ENCODE measurements at regions not wholly inside any gene's neighbourhood (a gene's known extent, or its start where the extent isn't known, plus 50 kb on each side); places are given as distances from the start of the nearest gene placed in this dataset.

- CTCF ChIA-PET (ENCODE audit: low intra/inter-chr PET ratio), result no interaction called here
- no peaks in the 10 kb centered on the region for H3K9me3 ChIP-seq (replicated peaks; ENCODE audit: control insufficient read depth, insufficient read depth, low read depth, low read length)
- H4K20me1 ChIP-seq (replicated peaks; ENCODE audit: control insufficient read depth, insufficient read depth, low read length), result no peaks in the 10 kb centered on the region
- DNase-seq (ENCODE audit: extremely low read depth in 1 of 4, low spot score in 3 of 4), result no peak
- no peaks in the 10 kb centered on the region for H3K27me3 ChIP-seq (ENCODE audit: control insufficient read depth in 2 of 2, insufficient read depth in 2 of 2, low read length in 2 of 2)
- 94% methylated on average over 2 of the region's 2 CpGs for WGBS (ENCODE audit: insufficient coverage, low coverage, missing lambda C conversion rate)
- no peak for ATAC-seq
- in situ Hi-C loops (cut with MboI) (no loop called here), intact Hi-C loops (cut with micrococcal nuclease) (no loop called here)
- no peak overlapping the region for H3K4me2 ChIP-seq (ENCODE audit: insufficient read depth, low read length)
- no peak overlapping the region for H3K27ac ChIP-seq (ENCODE audit: extremely low read depth, low read depth, low read length)
- POLR2A ChIA-PET, result no interaction called here
- H3K9me1 ChIP-seq (ENCODE audit: control insufficient read depth, insufficient read depth, low read length), result no peaks in the 10 kb centered on the region
- no peak overlapping the region for H3K9ac ChIP-seq (ENCODE audit: insufficient read depth in 1 of 2, low read depth in 2 of 2, low read length in 2 of 2)
- peaks cover 0 to 3% of the 10 kb centered on the region in 2 experiments; a peak in 1 of 5 replicates for H3K4me1 ChIP-seq (replicated peaks in 1 of 2; ENCODE audit: control insufficient read depth in 2 of 2, insufficient read depth in 2 of 2, low read length in 2 of 2)
- no peak overlapping the region for H2AFZ ChIP-seq (ENCODE audit: low read depth, low read length)
- peaks cover 44% of the 10 kb centered on the region for H3K79me2 ChIP-seq (ENCODE audit: control insufficient read depth, insufficient read depth, low read length)
- H3K36me3 ChIP-seq (ENCODE audit: control insufficient read depth, insufficient read depth, low read length), result peaks cover 68% of the 10 kb centered on the region
- H3K4me3 ChIP-seq, result no peak overlapping the region
- BruUV-seq (replicated peaks), result no TSS peak
- no peak for FAIRE-seq
- no peak for TF ChIP-seq RFX5 (IDR thresholded peaks at IDR 0.05; ENCODE audit: low read depth, low read length)
- TF ChIP-seq ZNF77 (CRISPR knock-in tag; IDR thresholded peaks at IDR 0.05), result no peak
- TF ChIP-seq SMARCA4 (IDR thresholded peaks at IDR 0.05), result no peak
- TF ChIP-seq, protein P1, sequence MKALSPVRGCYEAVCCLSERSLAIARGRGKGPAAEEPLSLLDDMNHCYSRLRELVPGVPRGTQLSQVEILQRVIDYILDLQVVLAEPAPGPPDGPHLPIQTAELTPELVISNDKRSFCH (CRISPR knock-in tag; IDR thresholded peaks at IDR 0.05), result no peak
- TF ChIP-seq, protein P1 (tag; IDR thresholded peaks at IDR 0.05), result no peak
- TF ChIP-seq E4F1 (CRISPR knock-in tag; IDR thresholded peaks at IDR 0.05; ENCODE audit: borderline replicate concordance), result no peak
- TF ChIP-seq HNRNPLL (IDR thresholded peaks at IDR 0.05; ENCODE audit: low read depth, low read length, poor library complexity, severe bottlenecking), result no peak
- TF ChIP-seq SMARCC2 (IDR thresholded peaks at IDR 0.05; ENCODE audit: low read depth), result no peak
- TF ChIP-seq, protein P2, sequence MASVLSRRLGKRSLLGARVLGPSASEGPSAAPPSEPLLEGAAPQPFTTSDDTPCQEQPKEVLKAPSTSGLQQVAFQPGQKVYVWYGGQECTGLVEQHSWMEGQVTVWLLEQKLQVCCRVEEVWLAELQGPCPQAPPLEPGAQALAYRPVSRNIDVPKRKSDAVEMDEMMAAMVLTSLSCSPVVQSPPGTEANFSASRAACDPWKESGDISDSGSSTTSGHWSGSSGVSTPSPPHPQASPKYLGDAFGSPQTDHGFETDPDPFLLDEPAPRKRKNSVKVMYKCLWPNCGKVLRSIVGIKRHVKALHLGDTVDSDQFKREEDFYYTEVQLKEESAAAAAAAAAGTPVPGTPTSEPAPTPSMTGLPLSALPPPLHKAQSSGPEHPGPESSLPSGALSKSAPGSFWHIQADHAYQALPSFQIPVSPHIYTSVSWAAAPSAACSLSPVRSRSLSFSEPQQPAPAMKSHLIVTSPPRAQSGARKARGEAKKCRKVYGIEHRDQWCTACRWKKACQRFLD (CRISPR knock-in tag; IDR thresholded peaks at IDR 0.05), result no peak
- no peak for TF ChIP-seq CBFB (CRISPR knock-in tag; IDR thresholded peaks at IDR 0.05)
- TF ChIP-seq ZNF324 (CRISPR knock-in tag; IDR thresholded peaks at IDR 0.05), result no peak
- TF ChIP-seq WHSC1 (IDR thresholded peaks at IDR 0.05; ENCODE audit: low read length), result no peak
- TF ChIP-seq, protein P3, sequence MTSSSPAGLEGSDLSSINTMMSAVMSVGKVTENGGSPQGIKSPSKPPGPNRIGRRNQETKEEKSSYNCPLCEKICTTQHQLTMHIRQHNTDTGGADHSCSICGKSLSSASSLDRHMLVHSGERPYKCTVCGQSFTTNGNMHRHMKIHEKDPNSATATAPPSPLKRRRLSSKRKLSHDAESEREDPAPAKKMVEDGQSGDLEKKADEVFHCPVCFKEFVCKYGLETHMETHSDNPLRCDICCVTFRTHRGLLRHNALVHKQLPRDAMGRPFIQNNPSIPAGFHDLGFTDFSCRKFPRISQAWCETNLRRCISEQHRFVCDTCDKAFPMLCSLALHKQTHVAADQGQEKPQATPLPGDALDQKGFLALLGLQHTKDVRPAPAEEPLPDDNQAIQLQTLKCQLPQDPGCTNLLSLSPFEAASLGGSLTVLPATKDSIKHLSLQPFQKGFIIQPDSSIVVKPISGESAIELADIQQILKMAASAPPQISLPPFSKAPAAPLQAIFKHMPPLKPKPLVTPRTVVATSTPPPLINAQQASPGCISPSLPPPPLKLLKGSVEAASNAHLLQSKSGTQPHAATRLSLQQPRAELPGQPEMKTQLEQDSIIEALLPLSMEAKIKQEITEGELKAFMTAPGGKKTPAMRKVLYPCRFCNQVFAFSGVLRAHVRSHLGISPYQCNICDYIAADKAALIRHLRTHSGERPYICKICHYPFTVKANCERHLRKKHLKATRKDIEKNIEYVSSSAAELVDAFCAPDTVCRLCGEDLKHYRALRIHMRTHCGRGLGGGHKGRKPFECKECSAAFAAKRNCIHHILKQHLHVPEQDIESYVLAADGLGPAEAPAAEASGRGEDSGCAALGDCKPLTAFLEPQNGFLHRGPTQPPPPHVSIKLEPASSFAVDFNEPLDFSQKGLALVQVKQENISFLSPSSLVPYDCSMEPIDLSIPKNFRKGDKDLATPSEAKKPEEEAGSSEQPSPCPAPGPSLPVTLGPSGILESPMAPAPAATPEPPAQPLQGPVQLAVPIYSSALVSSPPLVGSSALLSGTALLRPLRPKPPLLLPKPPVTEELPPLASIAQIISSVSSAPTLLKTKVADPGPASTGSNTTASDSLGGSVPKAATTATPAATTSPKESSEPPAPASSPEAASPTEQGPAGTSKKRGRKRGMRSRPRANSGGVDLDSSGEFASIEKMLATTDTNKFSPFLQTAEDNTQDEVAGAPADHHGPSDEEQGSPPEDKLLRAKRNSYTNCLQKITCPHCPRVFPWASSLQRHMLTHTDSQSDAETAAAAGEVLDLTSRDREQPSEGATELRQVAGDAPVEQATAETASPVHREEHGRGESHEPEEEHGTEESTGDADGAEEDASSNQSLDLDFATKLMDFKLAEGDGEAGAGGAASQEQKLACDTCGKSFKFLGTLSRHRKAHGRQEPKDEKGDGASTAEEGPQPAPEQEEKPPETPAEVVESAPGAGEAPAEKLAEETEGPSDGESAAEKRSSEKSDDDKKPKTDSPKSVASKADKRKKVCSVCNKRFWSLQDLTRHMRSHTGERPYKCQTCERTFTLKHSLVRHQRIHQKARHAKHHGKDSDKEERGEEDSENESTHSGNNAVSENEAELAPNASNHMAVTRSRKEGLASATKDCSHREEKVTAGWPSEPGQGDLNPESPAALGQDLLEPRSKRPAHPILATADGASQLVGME (CRISPR knock-in tag; IDR thresholded peaks at IDR 0.05), result no peak
- no peak for TF ChIP-seq ZC3H8 (IDR thresholded peaks at IDR 0.05)
- TF ChIP-seq RB1 (IDR thresholded peaks at IDR 0.05; ENCODE audit: low read depth), result no peak
- TF ChIP-seq ZNF408 (CRISPR knock-in tag; IDR thresholded peaks at IDR 0.05; ENCODE audit: low read depth), result no peak
Measured at GRCh38 chr6:34646714-34647113, 49.9 kb downstream of the ILRUN start.
